ENCODE measurements at regions not wholly inside any gene's neighbourhood (a gene's known extent, or its start where the extent isn't known, plus 50 kb on each side); places are given as distances from the start of the nearest gene placed in this dataset.
A peak's percentile ranks its signal among the peaks of the same experiment; 100 is the strongest.

GRCh38 chr5:74054641-74055421, 428.8 kb downstream of the ARHGEF28 start:
- no peak for ATAC-seq
- no peak for DNase-seq (ENCODE audit: low spot score)

GRCh38 chr5:74054139-74054538, 428.1 kb downstream of the ARHGEF28 start:
- ATAC-seq (no peak), DNase-seq (ENCODE audit: low spot score) (no peak)

- ATAC-seq (no peak), DNase-seq (ENCODE audit: low spot score) (no peak)
Measured at GRCh38 chr5:74052441-74053221, 426.6 kb downstream of the ARHGEF28 start.

GRCh38 chr5:74051076-74051475, 425.1 kb downstream of the ARHGEF28 start:
- no peak for ATAC-seq

GRCh38 chr5:74044936-74045335, 418.9 kb downstream of the ARHGEF28 start:
- ATAC-seq: no peak
- no peak for DNase-seq (ENCODE audit: low spot score)

More at GRCh38 chr5:74051076-74051475, 425.1 kb downstream of the ARHGEF28 start:
- DNase-seq (ENCODE audit: low spot score): no peak

GRCh38 chr5:74042959-74043358, 417.0 kb downstream of the ARHGEF28 start:
- no peak for ATAC-seq
- no peak for DNase-seq (ENCODE audit: low spot score)

- ATAC-seq: no peak
- DNase-seq (ENCODE audit: low spot score): no peak
Measured at GRCh38 chr5:74042559-74042958, 416.6 kb downstream of the ARHGEF28 start.

GRCh38 chr5:74041913-74042312, 415.9 kb downstream of the ARHGEF28 start:
- no peak for ATAC-seq
- no peak for DNase-seq (ENCODE audit: low spot score)

GRCh38 chr5:74040811-74041491, 415.0 kb downstream of the ARHGEF28 start:
- DNase-seq (ENCODE audit: low spot score) (no peak), ATAC-seq (no peak)

- DNase-seq (ENCODE audit: low spot score): no peak
- ATAC-seq: no peak
Measured at GRCh38 chr5:74040065-74040551, 414.1 kb downstream of the ARHGEF28 start.

- DNase-seq (ENCODE audit: low spot score) (no peak), ATAC-seq (no peak)
Measured at GRCh38 chr5:74037321-74037720, 411.3 kb downstream of the ARHGEF28 start.

GRCh38 chr5:74035521-74035937, 409.5 kb downstream of the ARHGEF28 start:
- ATAC-seq (peak; percentile 63), DNase-seq (ENCODE audit: low spot score) (no peak)

- ATAC-seq (no peak), DNase-seq (ENCODE audit: low spot score) (no peak)
Measured at GRCh38 chr5:74034733-74035132, 408.7 kb downstream of the ARHGEF28 start.

GRCh38 chr5:74032617-74033016, 406.6 kb downstream of the ARHGEF28 start:
- no peak for ATAC-seq
- DNase-seq (ENCODE audit: low spot score): no peak

GRCh38 chr5:74031536-74031935, 405.5 kb downstream of the ARHGEF28 start:
- DNase-seq (ENCODE audit: low spot score) (no peak), ATAC-seq (no peak)

GRCh38 chr5:74030821-74031220, 404.8 kb downstream of the ARHGEF28 start:
- no peak for DNase-seq (ENCODE audit: low spot score)
- no peak for ATAC-seq

GRCh38 chr5:74030371-74030770, 404.4 kb downstream of the ARHGEF28 start:
- no peak for ATAC-seq
- no peak for DNase-seq (ENCODE audit: low spot score)

GRCh38 chr5:74028976-74029375, 403.0 kb downstream of the ARHGEF28 start:
- ATAC-seq (no peak), DNase-seq (ENCODE audit: low spot score) (no peak)

GRCh38 chr5:74028406-74028805, 402.4 kb downstream of the ARHGEF28 start:
- no peak for DNase-seq (ENCODE audit: low spot score)

GRCh38 chr5:74027732-74028338, 401.8 kb downstream of the ARHGEF28 start:
- ATAC-seq (no peak), DNase-seq (ENCODE audit: low spot score) (no peak)

More at GRCh38 chr5:74028406-74028805, 402.4 kb downstream of the ARHGEF28 start:
- no peak for ATAC-seq

GRCh38 chr5:74026310-74026709, 400.3 kb downstream of the ARHGEF28 start:
- ATAC-seq (no peak), DNase-seq (ENCODE audit: low spot score) (no peak)

All from left lobe of liver (tissue), 2 donors.